ENCODE measurements at regions not wholly inside any gene's neighbourhood (a gene's known extent, or its start where the extent isn't known, plus 50 kb on each side); places are given as distances from the start of the nearest gene placed in this dataset.

DNA sequence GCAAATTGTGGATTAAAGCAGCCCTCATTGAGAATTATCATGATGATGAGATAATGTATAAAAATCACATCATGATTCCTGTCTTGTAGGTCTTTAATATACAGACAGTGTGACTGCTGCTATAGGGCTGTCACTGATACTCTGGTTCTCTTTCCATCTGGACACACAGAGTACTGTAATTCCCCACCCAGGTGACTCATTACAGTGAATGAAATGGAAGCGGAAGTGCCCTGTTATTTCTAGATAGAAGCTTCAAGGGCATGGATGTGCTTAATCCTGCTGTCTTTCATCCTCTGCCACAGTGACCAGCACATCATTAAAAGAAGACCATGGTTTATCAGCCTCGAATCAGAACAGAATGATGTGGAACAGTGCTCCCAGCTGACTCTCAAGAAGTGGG, 1234.0 kb downstream of the SORCS3 start:
- Histone ChIP-seq H3K4me3 (no peak overlapping the region), H3K9me3 (no peaks in the 10 kb centered on the region; the same call in 2 of the 3 replicates), H3K4me2 (no peak overlapping the region), H3K4me1 (no peaks in the 10 kb centered on the region), H3K27ac (no peak overlapping the region)
- ChIA-PET POLR2A (no interaction called here), CTCF (no interaction called here)
- WGBS (ENCODE audit: missing lambda C conversion rate): 27% methylated on average over 2 of the region's 2 CpGs
- DNase-seq (ENCODE audit: low read depth in 1 of 2, low spot score in 1 of 2): no peak
- TF ChIP-seq, protein P1, sequence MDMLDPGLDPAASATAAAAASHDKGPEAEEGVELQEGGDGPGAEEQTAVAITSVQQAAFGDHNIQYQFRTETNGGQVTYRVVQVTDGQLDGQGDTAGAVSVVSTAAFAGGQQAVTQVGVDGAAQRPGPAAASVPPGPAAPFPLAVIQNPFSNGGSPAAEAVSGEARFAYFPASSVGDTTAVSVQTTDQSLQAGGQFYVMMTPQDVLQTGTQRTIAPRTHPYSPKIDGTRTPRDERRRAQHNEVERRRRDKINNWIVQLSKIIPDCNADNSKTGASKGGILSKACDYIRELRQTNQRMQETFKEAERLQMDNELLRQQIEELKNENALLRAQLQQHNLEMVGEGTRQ (IDR thresholded peaks at IDR 0.05): no peak
- no peak for TF ChIP-seq POLR2AphosphoS2 (conservative IDR thresholded peaks at IDR 0.05; ENCODE audit: low read length)
- no peak for TF ChIP-seq SMC3 (IDR thresholded peaks at IDR 0.05)
- TF ChIP-seq, protein P2, sequence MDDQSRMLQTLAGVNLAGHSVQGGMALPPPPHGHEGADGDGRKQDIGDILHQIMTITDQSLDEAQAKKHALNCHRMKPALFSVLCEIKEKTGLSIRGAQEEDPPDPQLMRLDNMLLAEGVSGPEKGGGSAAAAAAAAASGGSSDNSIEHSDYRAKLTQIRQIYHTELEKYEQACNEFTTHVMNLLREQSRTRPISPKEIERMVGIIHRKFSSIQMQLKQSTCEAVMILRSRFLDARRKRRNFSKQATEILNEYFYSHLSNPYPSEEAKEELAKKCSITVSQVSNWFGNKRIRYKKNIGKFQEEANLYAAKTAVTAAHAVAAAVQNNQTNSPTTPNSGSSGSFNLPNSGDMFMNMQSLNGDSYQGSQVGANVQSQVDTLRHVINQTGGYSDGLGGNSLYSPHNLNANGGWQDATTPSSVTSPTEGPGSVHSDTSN (IDR thresholded peaks at IDR 0.05): no peak
- no peak for TF ChIP-seq CHD2 (IDR thresholded peaks at IDR 0.05; ENCODE audit: low read length, partially characterized antibody)
- TF ChIP-seq, protein P3, sequence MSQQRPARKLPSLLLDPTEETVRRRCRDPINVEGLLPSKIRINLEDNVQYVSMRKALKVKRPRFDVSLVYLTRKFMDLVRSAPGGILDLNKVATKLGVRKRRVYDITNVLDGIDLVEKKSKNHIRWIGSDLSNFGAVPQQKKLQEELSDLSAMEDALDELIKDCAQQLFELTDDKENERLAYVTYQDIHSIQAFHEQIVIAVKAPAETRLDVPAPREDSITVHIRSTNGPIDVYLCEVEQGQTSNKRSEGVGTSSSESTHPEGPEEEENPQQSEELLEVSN (IDR thresholded peaks at IDR 0.05; ENCODE audit: borderline replicate concordance, low read depth): no peak
- no peak for TF ChIP-seq MYC (IDR thresholded peaks at IDR 0.05; ENCODE audit: borderline replicate concordance, low read length)
- TF ChIP-seq EHF (CRISPR knock-in tag; IDR thresholded peaks at IDR 0.05): no peak
- TF ChIP-seq CHD4 (IDR thresholded peaks at IDR 0.05; ENCODE audit: borderline replicate concordance): no peak
- no peak for TF ChIP-seq FOXS1 (CRISPR knock-in tag; IDR thresholded peaks at IDR 0.05)
- ATAC-seq: no peak
- FAIRE-seq: no peak

DNA sequence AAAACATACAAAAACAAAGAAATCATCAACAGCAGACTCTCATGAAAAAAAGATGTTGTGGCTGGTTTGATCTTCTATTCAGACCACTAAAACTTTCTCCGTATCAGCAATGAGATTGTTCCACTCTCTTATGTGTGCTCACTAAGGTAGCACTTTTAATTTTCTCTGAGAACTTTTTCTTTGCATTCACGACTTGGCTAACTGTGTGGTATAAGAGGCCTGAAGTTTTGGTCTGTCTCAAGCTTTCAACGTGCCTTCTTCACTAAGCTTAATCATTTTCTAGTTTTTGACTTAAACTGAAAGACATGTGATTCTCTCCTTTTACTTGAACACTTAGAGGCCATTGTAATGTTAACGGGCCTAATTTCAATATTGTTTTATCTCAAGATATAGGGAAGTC, 1231.6 kb downstream of the SORCS3 start:
- no peak overlapping the region for H3K27ac ChIP-seq
- no peaks in the 10 kb centered on the region; the same call in 2 of the 3 replicates for H3K9me3 ChIP-seq
- ATAC-seq (no peak), FAIRE-seq (no peak), DNase-seq (ENCODE audit: low read depth in 1 of 2, low spot score in 1 of 2) (no peak)
- no peak overlapping the region for H3K4me3 ChIP-seq
- 6% methylated on average over 4 of the region's 4 CpGs for WGBS (ENCODE audit: missing lambda C conversion rate)
- ChIA-PET POLR2A (no interaction called here), CTCF (no interaction called here)
- no peak for TF ChIP-seq CBX8 (IDR thresholded peaks at IDR 0.05)
- no peak for TF ChIP-seq ZNF302 (CRISPR knock-in tag; IDR thresholded peaks at IDR 0.05)
- TF ChIP-seq, protein P4, sequence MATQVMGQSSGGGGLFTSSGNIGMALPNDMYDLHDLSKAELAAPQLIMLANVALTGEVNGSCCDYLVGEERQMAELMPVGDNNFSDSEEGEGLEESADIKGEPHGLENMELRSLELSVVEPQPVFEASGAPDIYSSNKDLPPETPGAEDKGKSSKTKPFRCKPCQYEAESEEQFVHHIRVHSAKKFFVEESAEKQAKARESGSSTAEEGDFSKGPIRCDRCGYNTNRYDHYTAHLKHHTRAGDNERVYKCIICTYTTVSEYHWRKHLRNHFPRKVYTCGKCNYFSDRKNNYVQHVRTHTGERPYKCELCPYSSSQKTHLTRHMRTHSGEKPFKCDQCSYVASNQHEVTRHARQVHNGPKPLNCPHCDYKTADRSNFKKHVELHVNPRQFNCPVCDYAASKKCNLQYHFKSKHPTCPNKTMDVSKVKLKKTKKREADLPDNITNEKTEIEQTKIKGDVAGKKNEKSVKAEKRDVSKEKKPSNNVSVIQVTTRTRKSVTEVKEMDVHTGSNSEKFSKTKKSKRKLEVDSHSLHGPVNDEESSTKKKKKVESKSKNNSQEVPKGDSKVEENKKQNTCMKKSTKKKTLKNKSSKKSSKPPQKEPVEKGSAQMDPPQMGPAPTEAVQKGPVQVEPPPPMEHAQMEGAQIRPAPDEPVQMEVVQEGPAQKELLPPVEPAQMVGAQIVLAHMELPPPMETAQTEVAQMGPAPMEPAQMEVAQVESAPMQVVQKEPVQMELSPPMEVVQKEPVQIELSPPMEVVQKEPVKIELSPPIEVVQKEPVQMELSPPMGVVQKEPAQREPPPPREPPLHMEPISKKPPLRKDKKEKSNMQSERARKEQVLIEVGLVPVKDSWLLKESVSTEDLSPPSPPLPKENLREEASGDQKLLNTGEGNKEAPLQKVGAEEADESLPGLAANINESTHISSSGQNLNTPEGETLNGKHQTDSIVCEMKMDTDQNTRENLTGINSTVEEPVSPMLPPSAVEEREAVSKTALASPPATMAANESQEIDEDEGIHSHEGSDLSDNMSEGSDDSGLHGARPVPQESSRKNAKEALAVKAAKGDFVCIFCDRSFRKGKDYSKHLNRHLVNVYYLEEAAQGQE (IDR thresholded peaks at IDR 0.05): no peak
- no peak for TF ChIP-seq CEBPB (IDR thresholded peaks at IDR 0.05)
- no peak for TF ChIP-seq ZFP36 (IDR thresholded peaks at IDR 0.05; ENCODE audit: borderline replicate concordance, partially characterized antibody)
- TF ChIP-seq TP53 (CRISPR knock-in tag; IDR thresholded peaks at IDR 0.05): no peak
- TF ChIP-seq GATA3 (IDR thresholded peaks at IDR 0.05; ENCODE audit: borderline replicate concordance): no peak
- no peak for TF ChIP-seq CHD4 (IDR thresholded peaks at IDR 0.05; ENCODE audit: borderline replicate concordance)
- TF ChIP-seq, protein P1 (IDR thresholded peaks at IDR 0.05): no peak
- TF ChIP-seq BHLHE40 (IDR thresholded peaks at IDR 0.05; ENCODE audit: low read depth, low read length): no peak
- TF ChIP-seq KDM1A (IDR thresholded peaks at IDR 0.05; ENCODE audit: low read depth): no peak
- TF ChIP-seq POLR2AphosphoS2 (conservative IDR thresholded peaks at IDR 0.05; ENCODE audit: low read length): no peak
- TF ChIP-seq ESRRA (IDR thresholded peaks at IDR 0.05; ENCODE audit: borderline replicate concordance, low read length): no peak
- no peak for TF ChIP-seq SMC3 (IDR thresholded peaks at IDR 0.05)
- TF ChIP-seq TFCP2L1 (CRISPR knock-in tag; IDR thresholded peaks at IDR 0.05): no peak
- no peak for TF ChIP-seq RCOR1 (IDR thresholded peaks at IDR 0.05; ENCODE audit: low read depth, low read length)
- no peak for TF ChIP-seq JUNB (IDR thresholded peaks at IDR 0.05)
- TF ChIP-seq NR3C1 (IDR thresholded peaks at IDR 0.05): no peak
- no peak for TF ChIP-seq MYC (IDR thresholded peaks at IDR 0.05; ENCODE audit: borderline replicate concordance, low read length)
- H3K4me2 ChIP-seq: no peak overlapping the region
- H3K4me1 ChIP-seq: no peaks in the 10 kb centered on the region
